HG02981 (cell line): ENCODE measurements at regions not wholly inside any gene's neighbourhood (a gene's known extent, or its start where the extent isn't known, plus 50 kb on each side); places are given as distances from the start of the nearest gene placed in this dataset.
"Not testable (repeated sequence)": the region's sequence is repeated elsewhere in the genome, so short reads cannot be mapped to it uniquely, and the experiment has no call there.

Experiments used
- ATAC-seq: cut with Tn5 transposase; IDR thresholded peaks from one replicate; pipeline ENCODE4 v1.9.1; 2021; ENCODE audit warnings: mild to moderate bottlenecking, moderate library complexity; ENCODE audit not compliant: unreplicated experiment

- not testable (repeated sequence) for ATAC-seq
Measured at GRCh38 chr11:87885084-87885483, 290.2 kb downstream of the RAB38 start.

- no peak for ATAC-seq
Measured at GRCh38 chr11:87879118-87879517, 296.1 kb downstream of the RAB38 start.

- no peak for ATAC-seq
Measured at GRCh38 chr11:87878373-87878825, 296.8 kb downstream of the RAB38 start.

DNA sequence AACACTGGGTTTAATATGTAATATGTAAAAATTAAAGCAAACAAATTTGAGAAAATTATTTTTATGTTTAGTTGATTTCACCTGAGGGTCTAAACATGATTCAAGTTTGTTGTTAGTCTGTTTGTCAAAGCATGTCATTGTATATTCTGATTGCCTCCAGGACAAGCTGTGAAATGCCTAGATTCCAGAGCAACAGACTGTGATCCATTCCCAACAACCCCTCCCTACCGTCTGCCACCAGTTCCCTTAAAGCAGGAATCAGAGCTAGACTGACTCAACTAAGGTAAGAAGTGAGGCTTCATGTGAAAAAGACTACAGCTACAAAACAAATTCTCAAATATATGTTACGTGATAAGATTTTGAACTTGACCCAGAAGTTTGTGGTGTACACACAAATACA, 304.2 kb downstream of the RAB38 start:
- ATAC-seq = no peak

- ATAC-seq = no peak
Measured at GRCh38 chr11:87870086-87870485, 305.2 kb downstream of the RAB38 start.

DNA sequence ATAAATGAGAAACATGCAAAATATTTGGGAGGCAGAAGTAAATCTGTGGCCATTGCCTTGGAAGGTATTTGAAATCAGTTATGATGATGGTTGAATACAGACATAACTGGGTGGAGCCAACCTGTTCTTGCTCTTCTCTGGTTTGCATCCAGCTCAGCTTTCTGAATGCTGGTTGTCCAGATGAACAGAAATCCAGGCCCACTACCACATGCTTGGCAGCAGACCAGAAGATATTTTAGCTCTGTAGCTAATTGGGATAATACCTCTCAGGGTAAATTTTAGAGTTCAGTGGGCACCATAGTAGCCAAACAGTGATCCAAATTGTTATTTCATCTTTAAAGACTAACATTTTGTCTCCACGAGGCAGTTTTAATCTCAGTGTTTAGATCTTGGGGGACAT, 308.3 kb downstream of the RAB38 start:
- no peak for ATAC-seq

DNA sequence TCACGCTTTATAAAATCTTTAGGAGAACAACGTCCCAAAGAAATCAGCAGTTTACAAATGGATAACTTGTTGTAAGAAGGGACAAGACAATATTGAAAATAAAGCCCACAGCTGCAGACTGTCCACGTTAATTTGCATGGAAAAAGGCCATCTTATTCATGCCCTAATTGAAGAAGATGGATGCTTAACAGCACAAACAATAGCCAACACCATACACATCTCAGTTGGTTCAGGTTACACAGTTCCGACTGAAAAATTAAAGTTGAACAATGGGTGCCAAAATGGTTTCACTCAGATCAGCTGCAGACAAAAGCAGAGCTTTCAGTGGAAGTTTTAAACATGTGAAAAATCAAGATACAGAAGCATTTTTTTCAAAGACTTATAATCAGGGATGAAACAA, 314.2 kb downstream of the RAB38 start:
- ATAC-seq = no peak

DNA sequence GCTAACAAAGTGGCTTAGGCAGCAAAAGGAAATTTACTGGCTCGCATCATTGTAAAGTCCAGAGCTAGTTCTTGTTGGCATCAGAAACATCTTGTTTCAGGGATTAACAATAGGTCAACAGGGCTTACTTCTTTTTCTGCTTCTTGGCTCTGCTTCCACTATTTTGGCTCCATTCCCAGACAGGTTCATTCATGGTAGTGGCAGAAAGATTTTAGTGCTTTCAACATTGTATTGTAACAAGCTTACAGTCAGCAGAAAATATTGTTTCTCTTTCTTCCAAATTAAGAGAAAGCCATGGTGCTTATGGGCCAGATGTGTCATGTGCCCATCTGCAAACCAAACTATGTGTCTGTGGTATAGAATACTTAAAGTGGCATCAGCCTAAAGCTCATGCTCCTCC, 315.6 kb downstream of the RAB38 start:
- no peak for ATAC-seq

DNA sequence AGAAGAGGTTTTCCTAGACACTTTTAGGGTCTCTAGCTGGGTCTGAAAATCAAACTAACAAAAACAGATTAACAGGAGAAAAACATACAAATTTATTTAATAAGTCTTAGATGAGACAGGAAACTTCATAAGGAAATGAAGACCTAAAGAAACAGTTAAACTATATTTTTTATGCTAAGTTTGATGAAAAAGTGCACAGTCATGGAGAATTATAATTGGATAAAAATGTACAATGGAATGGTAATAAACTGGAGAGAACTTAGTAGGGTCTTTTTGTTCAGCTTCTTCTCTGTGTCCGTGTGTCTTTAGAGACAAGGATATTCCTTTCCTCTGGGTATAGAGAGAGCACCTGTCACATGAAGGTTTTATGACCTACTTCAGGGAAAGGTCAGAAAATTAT, 323.4 kb downstream of the RAB38 start:
- no peak for ATAC-seq

DNA sequence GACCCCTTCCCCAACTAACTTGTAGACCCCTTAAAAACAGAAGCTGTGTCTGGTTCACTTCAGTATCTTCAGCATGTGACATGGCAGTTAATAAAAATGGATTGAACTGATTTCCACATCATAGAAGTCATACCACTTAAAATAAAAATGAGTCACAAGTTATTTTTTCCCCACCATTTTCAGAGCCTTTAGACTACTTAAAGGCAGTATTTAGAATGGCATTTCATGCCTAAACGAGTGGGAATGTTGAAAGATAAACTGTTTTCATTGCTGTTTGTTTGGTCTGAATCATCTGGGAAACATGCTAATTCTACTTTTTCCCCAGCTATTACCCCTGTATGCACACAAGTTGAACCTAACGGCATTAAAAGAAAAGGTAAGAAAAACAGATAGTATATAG, 324.0 kb downstream of the RAB38 start:
- no peak for ATAC-seq

DNA sequence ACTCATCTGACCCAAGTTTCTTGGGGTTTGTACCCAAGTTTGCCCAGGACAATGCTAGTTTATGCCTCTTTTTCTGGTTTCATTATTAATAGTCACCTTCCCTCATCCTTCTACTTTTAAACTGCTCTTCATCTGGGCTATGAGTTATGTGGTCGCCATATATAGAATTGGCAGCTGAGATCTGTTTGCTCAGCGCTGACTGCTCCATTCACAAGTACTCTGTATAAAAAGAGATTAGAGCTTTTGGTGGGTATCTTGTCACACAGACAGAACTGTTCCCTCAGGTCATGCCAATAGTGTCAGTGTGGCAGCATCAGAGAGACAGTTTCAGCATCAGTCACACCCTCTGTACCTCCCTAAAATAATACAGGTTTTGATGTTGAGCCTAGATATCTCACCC, 326.0 kb downstream of the RAB38 start:
- no peak for ATAC-seq

GRCh38 chr11:87840786-87841185, 334.5 kb downstream of the RAB38 start:
- ATAC-seq = no peak

- ATAC-seq = no peak
Measured at GRCh38 chr11:87832211-87832610, 343.0 kb downstream of the RAB38 start.

GRCh38 chr11:87820011-87820410, 355.2 kb downstream of the RAB38 start:
- no peak for ATAC-seq

- no peak for ATAC-seq
Measured at GRCh38 chr11:87819151-87819550, 356.1 kb downstream of the RAB38 start.

DNA sequence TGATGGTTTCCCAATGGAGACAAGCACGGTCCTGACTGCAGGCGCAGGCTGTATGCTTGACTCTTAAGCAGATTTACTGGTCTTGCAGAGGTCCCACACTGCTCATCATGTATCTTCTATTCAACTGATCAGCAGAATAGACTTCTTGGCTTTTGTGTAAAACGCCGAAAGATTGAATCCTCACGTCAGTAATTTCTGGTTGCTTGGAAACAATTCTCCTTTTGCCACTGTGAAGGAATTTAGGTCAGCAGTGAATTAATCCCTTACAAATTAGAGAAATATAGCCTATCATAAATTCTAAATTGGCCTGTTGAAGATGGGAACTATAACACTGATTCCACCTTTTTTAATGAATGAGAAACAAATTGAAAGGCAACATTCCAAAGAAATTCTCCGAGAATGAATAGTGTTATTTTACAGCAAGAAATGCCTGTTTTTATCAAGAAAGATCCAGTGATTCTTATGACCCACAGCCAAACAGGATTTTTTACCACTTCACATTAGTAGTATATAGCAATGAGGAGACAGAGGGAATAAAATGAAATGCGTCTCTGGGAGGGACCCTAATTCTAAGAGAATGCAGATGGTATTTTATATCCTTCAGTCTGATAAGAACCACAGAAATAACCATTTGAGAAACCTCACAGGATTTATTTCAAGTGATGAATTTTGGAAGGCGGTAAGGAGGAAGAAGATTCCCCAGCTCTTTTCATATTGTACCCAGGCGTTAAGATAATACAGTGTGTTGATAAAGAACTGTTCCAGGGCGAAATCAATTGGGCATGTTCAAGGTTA, 362.5 kb downstream of the RAB38 start:
- no peak for ATAC-seq

DNA sequence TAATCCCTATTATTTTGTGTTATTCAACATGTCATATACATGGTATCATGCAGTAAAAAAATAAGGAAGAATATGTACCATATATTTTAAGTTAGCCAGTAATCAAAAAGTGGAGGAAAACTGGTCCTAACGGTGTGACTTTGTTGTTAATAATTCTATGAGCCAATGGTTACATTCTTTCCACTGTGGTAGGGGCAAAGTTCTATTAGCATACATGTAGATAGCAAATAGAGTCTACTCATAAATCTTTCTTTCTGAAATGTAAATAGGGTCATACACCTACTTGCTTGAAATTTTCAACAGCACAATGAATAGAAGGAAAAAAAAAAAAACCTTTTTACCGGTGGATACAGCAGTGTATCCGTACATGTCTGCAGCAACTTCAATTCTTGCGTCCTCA, 364.8 kb downstream of the RAB38 start:
- ATAC-seq = no peak

GRCh38 chr11:87809256-87809655, 366.0 kb downstream of the RAB38 start:
- no peak for ATAC-seq

DNA sequence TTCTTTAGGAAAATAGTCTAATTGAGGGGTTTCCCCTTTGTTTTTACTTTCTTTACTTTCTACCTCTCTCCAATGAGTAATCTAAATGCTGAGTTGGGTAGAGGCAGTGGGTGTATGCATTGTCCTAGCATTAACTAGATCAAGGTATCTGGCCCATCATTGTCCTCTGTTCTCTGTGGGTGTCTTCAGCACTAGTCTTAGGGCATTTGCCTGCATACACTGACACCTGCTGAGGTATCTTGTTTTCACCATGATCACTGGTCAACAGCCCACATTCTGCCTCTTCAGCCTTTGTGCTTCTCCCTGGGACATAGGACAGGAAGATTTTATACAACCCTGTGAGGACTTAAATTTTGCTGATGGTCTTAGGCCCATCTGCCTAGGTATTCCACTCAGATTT, 371.1 kb downstream of the RAB38 start:
- no peak for ATAC-seq

DNA sequence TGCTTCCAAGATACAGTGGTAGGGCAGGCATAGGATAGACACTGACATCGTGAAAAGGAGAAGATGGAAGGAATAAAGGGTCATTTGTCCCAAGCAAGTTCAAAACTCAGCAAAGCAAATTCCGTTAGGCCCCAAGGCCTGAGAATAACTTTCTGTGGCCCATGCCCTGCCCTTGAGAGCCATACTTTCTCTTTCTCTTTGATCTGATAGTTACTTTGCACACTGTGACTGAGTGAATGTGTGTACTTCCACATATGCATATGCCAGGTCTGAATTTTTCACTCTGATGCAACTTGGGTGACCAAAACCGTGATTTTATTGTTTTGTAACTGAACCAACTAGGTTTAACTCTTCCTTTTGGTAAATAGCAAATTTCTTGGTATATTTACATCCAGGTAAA, 371.5 kb downstream of the RAB38 start:
- no peak for ATAC-seq

DNA sequence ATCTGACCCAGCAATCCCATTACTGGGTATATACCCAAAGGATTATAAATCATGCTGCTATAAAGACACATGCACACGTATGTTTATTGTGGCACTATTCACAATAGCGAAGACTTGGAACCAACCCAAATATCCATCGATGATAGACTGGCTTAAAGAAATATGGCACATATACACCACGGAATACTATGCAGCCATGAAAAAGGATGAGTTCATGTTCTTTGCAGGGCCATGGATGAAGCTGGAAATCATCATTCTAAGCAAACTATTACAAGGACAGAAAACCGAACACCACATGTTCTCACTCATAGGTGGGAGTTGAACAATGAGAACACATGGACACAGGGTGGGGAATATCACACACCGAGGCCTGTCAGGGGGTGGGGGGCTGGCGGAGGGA, 390.4 kb downstream of the RAB38 start:
- not testable (repeated sequence) for ATAC-seq

DNA sequence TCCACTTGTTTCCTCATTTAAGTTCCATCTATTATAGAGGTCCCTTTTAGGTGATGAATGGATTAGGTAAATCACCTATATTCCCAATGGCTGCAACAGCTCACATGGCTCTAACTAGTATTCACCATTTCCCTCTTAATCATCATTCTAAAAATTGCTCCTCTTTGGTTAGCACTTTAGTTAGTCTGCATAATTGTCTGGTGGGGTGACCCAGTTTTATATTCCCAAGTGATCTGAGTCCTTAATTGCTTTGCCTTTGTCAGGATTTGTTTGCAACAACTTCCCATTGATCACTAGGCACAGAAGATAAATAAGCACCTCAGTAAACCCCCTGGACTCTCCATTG, 395.2 kb downstream of the RAB38 start:
- ATAC-seq = no peak
